HepG2 (cell line): ENCODE measurements at regions not wholly inside any gene's neighbourhood (a gene's known extent, or its start where the extent isn't known, plus 50 kb on each side); places are given as distances from the start of the nearest gene placed in this dataset.

ENCODE experiments used
- ATAC-seq: fragments of 200-7000 bp; cut with Tn5 transposase; 3 replicates; pipeline ENCODE4 v1.9.1; 2020; ENCODE audit warnings: mild to moderate bottlenecking, moderate library complexity
- BruUV-seq: library from RNA; stranded (reverse); fragments of 400-500 nt; replicated peaks from 2 replicates; lab custom pipeline; 2021; lab: Mats Ljungman, UMichigan
- CTCF ChIA-PET: fragments of 300-600 bp; formaldehyde crosslinking; extraction: SDS; loops from one replicate; lab custom pipeline; 2021; ENCODE audit warnings: low total read pairs, inconsistent platforms, low intra/inter-chr PET ratio; lab: Yijun Ruan, JAX
- POLR2A ChIA-PET: fragments of 350-600 bp; sonication (Branson Sonifier 250); formaldehyde crosslinking; loops from one replicate; lab custom pipeline; 2020; ENCODE audit warnings: antibody characterized with exemption, inconsistent platforms; lab: Yijun Ruan, JAX
- DNase-seq: peaks from one replicate; pipeline ENCODE4 v3.0.0-alpha.2; 2015; ENCODE audit warnings: low spot score
- FAIRE-seq: peaks from 3 replicates; lab custom pipeline; 2011; peaks lifted over from hg19 to GRCh38; lab: Jason Lieb, UNC
- H2AFZ ChIP-seq: one replicate; pipeline ENCODE4 v1.6.1; 2011; ENCODE audit warnings: low read length, inconsistent platforms
- H3K27ac ChIP-seq: fragments of 300-600 bp; 3 replicates; pipeline ENCODE4 v1.8.0; 2011; ENCODE audit warnings: mixed run types, mild to moderate bottlenecking, mixed read lengths, low read length, inconsistent platforms; ENCODE audit not compliant: insufficient read depth; ENCODE audit errors: extremely low read length
- H3K27me3 ChIP-seq, 2 experiments: fragments of 200-600 bp in 1 of 2; 2 replicates in 1 of 2; 3 replicates in 1 of 2; pipeline versions ENCODE4 v1.6.0 to v1.8.0; 2011; ENCODE audit warnings: low read length in 2 of 2, mild to moderate bottlenecking in 2 of 2, moderate library complexity in 2 of 2, inconsistent platforms in 1 of 2; ENCODE audit not compliant: insufficient read depth in 2 of 2, control insufficient read depth in 1 of 2
- H3K36me3 ChIP-seq, 2 experiments: fragments of 200-600 bp in 1 of 2; replicated peaks in 1 of 2; 2 replicates in 1 of 2; 3 replicates in 1 of 2; pipeline versions ENCODE4 v1.5.1 to v1.8.0; 2011; ENCODE audit warnings: low read length in 2 of 2, inconsistent platforms in 1 of 2; ENCODE audit not compliant: insufficient read depth in 2 of 2, control insufficient read depth in 1 of 2
- H3K4me1 ChIP-seq: 2 replicates; pipeline ENCODE4 v1.5.1; 2012; ENCODE audit warnings: low read length, inconsistent platforms; ENCODE audit not compliant: insufficient read depth
- H3K4me2 ChIP-seq: 2 replicates; pipeline ENCODE4 v1.6.0; 2011; ENCODE audit warnings: low read depth, low read length, inconsistent platforms
- H3K4me3 ChIP-seq, 3 experiments: fragments of 200-600 bp in 1 of 3; sonication (generic), shearing (Covaris generic) in 1 of 3; replicated peaks in 1 of 3; 2 replicates each; pipeline ENCODE4 v1.5.1; 2011 to 2016; ENCODE audit warnings: low read length in 3 of 3, inconsistent platforms in 2 of 3, low read depth in 2 of 3, mild to moderate bottlenecking in 2 of 3, control low read depth in 1 of 3, mixed read lengths in 1 of 3; ENCODE audit not compliant: insufficient read depth in 1 of 3
- H3K79me2 ChIP-seq: one replicate; pipeline ENCODE4 v1.6.1; 2011; ENCODE audit warnings: low read length, inconsistent platforms; ENCODE audit not compliant: insufficient read depth
- H3K9ac ChIP-seq: 2 replicates; pipeline ENCODE4 v1.6.0; 2011; ENCODE audit warnings: mild to moderate bottlenecking, low read depth, low read length, inconsistent platforms; ENCODE audit not compliant: insufficient read depth
- H3K9me3 ChIP-seq: 2 replicates; pipeline ENCODE4 v1.5.1; 2012; ENCODE audit warnings: mild to moderate bottlenecking, low read length
- H4K20me1 ChIP-seq: 2 replicates; pipeline ENCODE4 v1.6.0; 2011; ENCODE audit warnings: inconsistent platforms, mild to moderate bottlenecking, low read length, moderate library complexity; ENCODE audit not compliant: insufficient read depth
- ASH2L ChIP-seq: fragments of 300-600, 200-600 bp; sonication (generic); IDR thresholded peaks from 2 replicates; pipeline ENCODE4 v1.7.0; 2017; ENCODE audit warnings: low read depth, mild to moderate bottlenecking, moderate library complexity, mixed read lengths, low read length; ENCODE audit not compliant: insufficient read length
- EHMT2 ChIP-seq: fragments of 200-600 bp; sonication (generic); IDR thresholded peaks from 2 replicates; pipeline ENCODE4 v1.7.0; 2017; ENCODE audit warnings: antibody characterized with exemption, low read depth, low read length, borderline replicate concordance
- KLF12 ChIP-seq: sonication (generic); formaldehyde crosslinking; IDR thresholded peaks from 2 replicates; pipeline ENCODE4 v1.4.0; 2020; ENCODE audit warnings: missing genetic modification reagents, borderline replicate concordance
- RORA ChIP-seq: sonication (generic); formaldehyde crosslinking; IDR thresholded peaks from 2 replicates; pipeline ENCODE4 v1.5.0; 2020; ENCODE audit warnings: mild to moderate bottlenecking, missing genetic modification reagents, moderate library complexity
- ZNF335 ChIP-seq: sonication (generic); formaldehyde crosslinking; IDR thresholded peaks from 2 replicates; pipeline ENCODE4 v1.4.0; 2020; ENCODE audit warnings: missing genetic modification reagents
- ZNF546 ChIP-seq: sonication (generic); formaldehyde crosslinking; conservative IDR thresholded peaks from 2 replicates; pipeline ENCODE4 v1.8.1; 2023; ENCODE audit warnings: mild to moderate bottlenecking, missing genetic modification reagents
- ZNF547 ChIP-seq: sonication (generic); formaldehyde crosslinking; IDR thresholded peaks from 2 replicates; pipeline ENCODE4 v1.5.1; 2020; ENCODE audit warnings: mild to moderate bottlenecking, missing genetic modification reagents
- WGBS: methylation state at CpG from one replicate; pipeline ENCODE4 v1.1.6; 2017; ENCODE audit warnings: low lambda C conversion rate; 5-methylcytosine and 5-hydroxymethylcytosine counted together
- in situ Hi-C: cut with HindIII; loops from 2 replicates; pipeline ENCODE4 v1.10.0; 2017; ENCODE audit warnings: low pct_unique_long_range_greater_than_20kb; ENCODE audit not compliant: extremely low pct_ligation_motif_present
- intact Hi-C: fragments of 100-400 bp; cut with micrococcal nuclease; formaldehyde crosslinking; loops from one replicate; pipeline ENCODE4 v1.10.0; 2022; ENCODE audit not compliant: unreplicated experiment
- TF ChIP-seq, protein P1 (sequence below): sonication (generic); formaldehyde crosslinking; IDR thresholded peaks from 2 replicates; pipeline ENCODE4 v1.4.0; 2020; ENCODE audit warnings: missing genetic modification reagents, borderline replicate concordance
- TF ChIP-seq, protein P2 (sequence below): sonication (generic); formaldehyde crosslinking; IDR thresholded peaks from 2 replicates; pipeline ENCODE4 v1.4.0; 2020; ENCODE audit warnings: mild to moderate bottlenecking, missing genetic modification reagents
- TF ChIP-seq, protein P3 (sequence below): sonication (generic); formaldehyde crosslinking; IDR thresholded peaks from 2 replicates; pipeline ENCODE4 v1.5.0; 2020; ENCODE audit warnings: missing genetic modification reagents

DNA sequence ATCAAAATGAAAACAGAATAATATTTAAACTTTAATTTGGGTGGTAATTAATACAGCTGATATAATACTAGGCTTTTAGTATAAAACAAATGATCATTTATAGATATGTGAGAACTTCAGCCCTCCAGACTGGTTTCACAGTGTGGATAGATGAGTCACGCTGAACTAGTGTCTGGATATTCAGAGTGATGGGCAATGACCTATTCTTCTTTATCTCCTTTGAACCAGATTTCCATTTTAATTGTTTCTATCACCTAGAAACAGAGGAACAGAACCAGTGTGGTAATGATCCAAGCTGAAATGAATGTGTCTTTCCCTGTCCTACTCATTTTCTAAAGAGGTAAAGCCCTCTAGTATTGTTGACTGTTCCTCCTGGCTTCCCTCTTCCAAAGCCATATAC, 155.2 kb upstream of the GK2 start (continued):
- no peak for TF ChIP-seq KLF12
- TF ChIP-seq, protein P1, sequence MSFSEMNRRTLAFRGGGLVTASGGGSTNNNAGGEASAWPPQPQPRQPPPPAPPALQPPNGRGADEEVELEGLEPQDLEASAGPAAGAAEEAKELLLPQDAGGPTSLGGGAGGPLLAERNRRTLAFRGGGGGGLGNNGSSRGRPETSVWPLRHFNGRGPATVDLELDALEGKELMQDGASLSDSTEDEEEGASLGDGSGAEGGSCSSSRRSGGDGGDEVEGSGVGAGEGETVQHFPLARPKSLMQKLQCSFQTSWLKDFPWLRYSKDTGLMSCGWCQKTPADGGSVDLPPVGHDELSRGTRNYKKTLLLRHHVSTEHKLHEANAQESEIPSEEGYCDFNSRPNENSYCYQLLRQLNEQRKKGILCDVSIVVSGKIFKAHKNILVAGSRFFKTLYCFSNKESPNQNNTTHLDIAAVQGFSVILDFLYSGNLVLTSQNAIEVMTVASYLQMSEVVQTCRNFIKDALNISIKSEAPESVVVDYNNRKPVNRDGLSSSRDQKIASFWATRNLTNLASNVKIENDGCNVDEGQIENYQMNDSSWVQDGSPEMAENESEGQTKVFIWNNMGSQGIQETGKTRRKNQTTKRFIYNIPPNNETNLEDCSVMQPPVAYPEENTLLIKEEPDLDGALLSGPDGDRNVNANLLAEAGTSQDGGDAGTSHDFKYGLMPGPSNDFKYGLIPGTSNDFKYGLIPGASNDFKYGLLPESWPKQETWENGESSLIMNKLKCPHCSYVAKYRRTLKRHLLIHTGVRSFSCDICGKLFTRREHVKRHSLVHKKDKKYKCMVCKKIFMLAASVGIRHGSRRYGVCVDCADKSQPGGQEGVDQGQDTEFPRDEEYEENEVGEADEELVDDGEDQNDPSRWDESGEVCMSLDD (CRISPR knock-in tag) = no peak
- TF ChIP-seq EHMT2 = no peak
- TF ChIP-seq, all 625 proteins: peak for 0

DNA sequence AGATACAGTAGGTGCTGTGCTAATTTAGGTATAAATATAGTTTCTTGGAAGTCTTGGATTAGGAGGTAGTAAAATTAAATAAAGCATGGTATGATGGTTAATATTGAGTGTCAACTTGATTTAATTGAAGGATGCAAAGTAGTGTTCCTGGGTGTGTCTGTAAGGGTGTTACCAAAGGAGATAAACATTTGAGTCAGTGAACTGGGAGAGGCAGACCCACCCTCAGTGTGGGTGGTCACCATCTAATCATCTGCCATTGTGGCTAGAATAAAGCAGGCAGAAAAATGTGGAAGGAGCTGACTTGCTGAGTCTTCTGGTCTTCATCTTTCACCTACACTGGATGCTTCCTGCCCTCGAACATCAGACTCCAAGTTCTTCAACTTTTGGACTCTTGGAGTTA, 153.7 kb upstream of the GK2 start:
- ATAC-seq = no peak
- Histone ChIP-seq H3K4me1 (no peaks in the 10 kb centered on the region), H3K27ac (no peak overlapping the region), H4K20me1 (no peaks in the 10 kb centered on the region), H3K9me3 (no peaks in the 10 kb centered on the region), H3K79me2 (no peaks in the 10 kb centered on the region), H2AFZ (no peak overlapping the region), H3K4me2 (no peak overlapping the region), H3K36me3 (no peaks in the 10 kb centered on the region), H3K27me3 (no peaks in the 10 kb centered on the region), H3K4me3 (no peak overlapping the region), H3K9ac (no peak overlapping the region)
- POLR2A ChIA-PET = no interaction called here
- 0% methylated on average over 1 of the region's 1 CpG for WGBS
- FAIRE-seq = no peak
- TF ChIP-seq ZNF547 (CRISPR knock-in tag) = no peak
- TF ChIP-seq ZNF335 (CRISPR knock-in tag) = no peak
- no peak for TF ChIP-seq ZNF546 (CRISPR knock-in tag)
- TF ChIP-seq, protein P2, sequence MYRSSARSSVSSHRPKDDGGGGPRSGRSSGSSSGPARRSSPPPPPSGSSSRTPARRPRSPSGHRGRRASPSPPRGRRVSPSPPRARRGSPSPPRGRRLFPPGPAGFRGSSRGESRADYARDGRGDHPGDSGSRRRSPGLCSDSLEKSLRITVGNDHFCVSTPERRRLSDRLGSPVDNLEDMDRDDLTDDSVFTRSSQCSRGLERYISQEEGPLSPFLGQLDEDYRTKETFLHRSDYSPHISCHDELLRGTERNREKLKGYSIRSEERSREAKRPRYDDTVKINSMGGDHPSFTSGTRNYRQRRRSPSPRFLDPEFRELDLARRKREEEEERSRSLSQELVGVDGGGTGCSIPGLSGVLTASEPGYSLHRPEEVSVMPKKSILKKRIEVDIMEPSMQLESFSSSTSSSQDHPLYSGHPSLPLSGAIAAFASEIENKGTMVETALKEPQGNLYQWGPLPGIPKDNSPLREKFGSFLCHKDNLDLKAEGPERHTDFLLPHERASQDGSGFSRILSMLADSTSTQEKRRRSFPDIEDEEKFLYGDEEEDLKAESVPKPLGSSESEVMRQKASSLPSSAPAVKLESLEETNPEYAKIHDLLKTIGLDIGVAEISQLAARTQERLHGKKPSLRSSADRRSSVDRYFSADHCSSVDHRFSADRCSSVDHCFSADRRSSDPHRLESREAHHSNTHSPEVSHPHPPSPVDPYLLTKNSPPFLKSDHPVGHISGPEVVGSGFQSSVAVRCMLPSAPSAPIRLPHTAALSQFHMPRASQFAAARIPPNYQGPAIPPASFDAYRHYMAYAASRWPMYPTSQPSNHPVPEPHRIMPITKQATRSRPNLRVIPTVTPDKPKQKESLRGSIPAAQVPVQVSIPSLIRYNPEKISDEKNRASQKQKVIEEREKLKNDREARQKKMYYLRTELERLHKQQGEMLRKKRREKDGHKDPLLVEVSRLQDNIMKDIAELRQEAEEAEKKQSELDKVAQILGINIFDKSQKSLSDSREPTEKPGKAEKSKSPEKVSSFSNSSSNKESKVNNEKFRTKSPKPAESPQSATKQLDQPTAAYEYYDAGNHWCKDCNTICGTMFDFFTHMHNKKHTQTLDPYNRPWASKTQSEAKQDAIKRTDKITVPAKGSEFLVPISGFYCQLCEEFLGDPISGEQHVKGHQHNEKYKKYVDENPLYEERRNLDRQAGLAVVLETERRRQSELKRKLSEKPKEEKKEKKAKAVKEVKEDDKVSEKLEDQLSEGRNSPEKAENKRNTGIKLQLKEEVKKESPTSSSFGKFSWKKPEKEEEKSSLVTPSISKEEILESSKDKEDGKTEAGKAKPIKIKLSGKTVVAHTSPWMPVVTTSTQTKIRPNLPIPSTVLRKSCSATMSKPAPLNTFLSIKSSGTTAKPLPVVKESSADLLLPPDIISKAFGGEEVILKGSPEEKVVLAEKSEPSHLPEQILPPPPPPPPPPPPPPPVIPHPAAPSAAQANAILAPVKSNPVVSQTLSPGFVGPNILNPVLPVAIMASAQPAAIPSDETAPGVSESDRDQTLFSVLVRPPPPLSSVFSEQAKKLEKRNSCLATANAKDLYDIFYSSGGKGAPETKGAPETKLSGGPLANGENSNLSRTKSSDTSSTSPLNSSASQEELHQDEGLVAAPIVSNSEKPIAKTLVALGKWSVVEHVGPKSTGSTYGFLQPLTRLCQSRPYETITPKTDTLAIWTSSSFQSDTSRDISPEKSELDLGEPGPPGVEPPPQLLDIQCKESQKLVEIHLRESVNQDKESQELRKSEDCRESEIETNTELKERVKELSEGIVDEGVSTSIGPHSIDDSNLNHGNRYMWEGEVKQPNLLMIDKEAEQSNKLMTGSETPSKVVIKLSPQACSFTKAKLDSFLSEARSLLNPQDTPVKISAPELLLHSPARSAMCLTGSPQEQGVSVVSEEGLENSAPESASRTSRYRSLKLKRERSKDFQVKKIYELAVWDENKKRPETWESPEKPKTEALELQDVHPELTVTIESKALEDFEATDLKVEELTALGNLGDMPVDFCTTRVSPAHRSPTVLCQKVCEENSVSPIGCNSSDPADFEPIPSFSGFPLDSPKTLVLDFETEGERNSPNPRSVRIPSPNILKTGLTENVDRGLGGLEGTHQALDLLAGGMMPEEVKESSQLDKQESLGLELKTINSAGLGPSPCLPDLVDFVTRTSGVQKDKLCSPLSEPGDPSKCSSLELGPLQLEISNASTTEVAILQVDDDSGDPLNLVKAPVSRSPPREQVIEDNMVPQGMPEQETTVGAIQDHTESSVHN (CRISPR knock-in tag) = no peak
- TF ChIP-seq RORA (CRISPR knock-in tag) = no peak
- TF ChIP-seq, protein P3, sequence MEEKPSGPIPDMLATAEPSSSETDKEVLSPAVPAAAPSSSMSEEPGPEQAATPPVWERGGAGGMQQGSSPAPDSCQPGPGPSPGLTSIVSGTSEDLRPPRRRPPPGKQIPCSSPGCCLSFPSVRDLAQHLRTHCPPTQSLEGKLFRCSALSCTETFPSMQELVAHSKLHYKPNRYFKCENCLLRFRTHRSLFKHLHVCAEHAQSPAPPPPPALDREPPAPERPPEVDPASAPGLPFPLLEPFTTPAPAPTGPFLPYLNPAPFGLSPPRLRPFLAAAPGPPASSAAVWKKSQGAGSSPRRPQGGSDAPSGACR (CRISPR knock-in tag) = no peak
- TF ChIP-seq ASH2L = no peak
- CTCF ChIA-PET = no interaction called here
- no TSS peak for BruUV-seq
- in situ Hi-C loops (no loop called here), intact Hi-C loops (no loop called here)
- DNase-seq = no peak
